ENCODE measurements at regions not wholly inside any gene's neighbourhood (a gene's known extent, or its start where the extent isn't known, plus 50 kb on each side); places are given as distances from the start of the nearest gene placed in this dataset.

DNA sequence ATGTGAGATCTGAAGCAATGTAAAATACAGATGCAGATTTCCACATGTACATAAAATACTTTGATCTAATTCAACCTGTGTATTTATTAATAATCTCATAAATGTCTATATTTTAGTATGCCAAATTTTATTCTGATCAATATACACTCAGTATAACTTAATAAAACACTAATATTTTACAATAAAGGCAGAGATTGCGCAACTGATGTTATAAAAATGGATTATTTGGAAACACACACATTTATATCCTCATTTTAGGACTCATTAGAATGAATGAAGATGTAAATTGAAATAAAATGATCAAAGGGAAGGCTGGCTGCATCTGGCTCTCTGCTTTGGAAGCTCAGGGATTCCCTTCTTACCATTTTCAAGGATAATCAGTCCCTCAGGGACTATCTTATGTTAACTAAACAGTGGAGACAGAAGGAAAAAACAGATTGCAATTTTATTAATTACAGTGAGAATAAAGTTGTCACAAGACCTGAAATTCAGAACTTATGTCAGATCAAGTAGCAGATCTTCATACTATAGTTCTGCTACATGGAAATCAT lies 900.9 kb upstream of the EPHA5 start:
- TF ChIP-seq, protein P1, sequence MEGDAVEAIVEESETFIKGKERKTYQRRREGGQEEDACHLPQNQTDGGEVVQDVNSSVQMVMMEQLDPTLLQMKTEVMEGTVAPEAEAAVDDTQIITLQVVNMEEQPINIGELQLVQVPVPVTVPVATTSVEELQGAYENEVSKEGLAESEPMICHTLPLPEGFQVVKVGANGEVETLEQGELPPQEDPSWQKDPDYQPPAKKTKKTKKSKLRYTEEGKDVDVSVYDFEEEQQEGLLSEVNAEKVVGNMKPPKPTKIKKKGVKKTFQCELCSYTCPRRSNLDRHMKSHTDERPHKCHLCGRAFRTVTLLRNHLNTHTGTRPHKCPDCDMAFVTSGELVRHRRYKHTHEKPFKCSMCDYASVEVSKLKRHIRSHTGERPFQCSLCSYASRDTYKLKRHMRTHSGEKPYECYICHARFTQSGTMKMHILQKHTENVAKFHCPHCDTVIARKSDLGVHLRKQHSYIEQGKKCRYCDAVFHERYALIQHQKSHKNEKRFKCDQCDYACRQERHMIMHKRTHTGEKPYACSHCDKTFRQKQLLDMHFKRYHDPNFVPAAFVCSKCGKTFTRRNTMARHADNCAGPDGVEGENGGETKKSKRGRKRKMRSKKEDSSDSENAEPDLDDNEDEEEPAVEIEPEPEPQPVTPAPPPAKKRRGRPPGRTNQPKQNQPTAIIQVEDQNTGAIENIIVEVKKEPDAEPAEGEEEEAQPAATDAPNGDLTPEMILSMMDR (optimal IDR thresholded peaks at IDR 0.05 in 1 of 3, IDR thresholded peaks at IDR 0.05 in 1 of 3, conservative IDR thresholded peaks at IDR 0.05 in 1 of 3; ENCODE audit: extremely low read depth in 1 of 3, insufficient read depth in 2 of 3, low read length in 3 of 3), result no peak
- TF ChIP-seq EZH2 (IDR thresholded peaks at IDR 0.05; ENCODE audit: low read length), result no peak

Measured in keratinocyte (primary cell).